PC-9 (cell line): ENCODE measurements at regions not wholly inside any gene's neighbourhood (a gene's known extent, or its start where the extent isn't known, plus 50 kb on each side); places are given as distances from the start of the nearest gene placed in this dataset.

ENCODE experiments used
- CTCF ChIP-seq: fragments of 200-600 bp; sonication (generic); conservative IDR thresholded peaks from 2 replicates; pipeline ENCODE4 v1.6.1; 2017; ENCODE audit warnings: mixed run types, antibody characterized with exemption, mild to moderate bottlenecking, moderate library complexity
- EZH2 ChIP-seq: fragments of 200-600 bp; sonication (generic); IDR thresholded peaks from 2 replicates; pipeline ENCODE4 v1.8.0; 2017; ENCODE audit warnings: antibody characterized with exemption, low read depth

DNA sequence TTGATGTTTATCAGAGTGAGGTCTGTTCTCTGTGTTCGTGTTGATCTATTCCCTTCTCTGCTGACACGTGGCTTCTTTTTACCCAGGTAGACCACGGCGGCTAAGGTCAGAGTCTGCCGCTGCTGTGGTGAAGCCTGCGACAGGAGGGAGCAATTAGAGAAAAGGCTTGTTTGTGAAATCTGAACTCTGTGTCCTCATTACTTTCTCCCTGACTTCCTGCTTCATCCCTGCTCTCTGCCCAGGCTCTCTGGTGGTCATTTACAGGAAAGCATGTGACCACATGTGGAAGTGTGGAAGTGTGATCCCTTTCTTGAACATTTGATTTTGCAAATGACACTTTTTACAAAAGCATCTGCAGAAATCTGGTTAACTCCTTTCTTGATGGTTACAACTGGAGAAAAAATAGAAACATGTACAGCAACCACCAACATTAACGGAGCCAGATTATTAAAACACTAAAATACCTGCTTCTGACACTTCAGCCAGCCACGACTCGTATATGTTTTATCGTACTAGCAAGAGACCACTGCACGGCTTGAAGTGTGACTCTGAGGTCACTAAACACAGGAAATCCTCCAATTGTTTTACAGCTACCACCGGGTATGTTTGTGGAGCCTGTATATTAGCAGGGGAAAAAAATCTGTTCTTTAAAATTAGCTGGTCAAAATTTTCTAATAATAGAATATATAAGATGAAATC, 388.6 kb upstream of the TMPO start:
- TF ChIP-seq CTCF (no peak), EZH2 (no peak)
